EH (cell line): ENCODE measurements at regions not wholly inside any gene's neighbourhood (a gene's known extent, or its start where the extent isn't known, plus 50 kb on each side); places are given as distances from the start of the nearest gene placed in this dataset.

Source experiments
- DNase-seq: peaks from one replicate; pipeline ENCODE4 v3.0.0-alpha.2; 2015; ENCODE audit warnings: low read depth

- DNase-seq: no peak
Measured at GRCh38 chr14:105783707-105784106, 257.3 kb downstream of the TMEM121 start.

- DNase-seq: no peak
Measured at GRCh38 chr14:105793836-105794235, 267.5 kb downstream of the TMEM121 start.

- DNase-seq: no peak
Measured at GRCh38 chr14:105797546-105797945, 271.2 kb downstream of the TMEM121 start.

- DNase-seq: no peak
Measured at GRCh38 chr14:105805701-105806100, 279.3 kb downstream of the TMEM121 start.

- no peak for DNase-seq
Measured at GRCh38 chr14:105806568-105806967, 280.2 kb downstream of the TMEM121 start.

- no peak for DNase-seq
Measured at GRCh38 chr14:105817971-105818711, 291.8 kb downstream of the TMEM121 start.

GRCh38 chr14:105818712-105819005 is 292.3 kb downstream of the TMEM121 start:
- DNase-seq: no peak

GRCh38 chr14:105830171-105830570 is 303.8 kb downstream of the TMEM121 start:
- no peak for DNase-seq

GRCh38 chr14:105836160-105836559 is 309.8 kb downstream of the TMEM121 start:
- no peak for DNase-seq

GRCh38 chr14:105836730-105837129 is 310.3 kb downstream of the TMEM121 start:
- DNase-seq: no peak

GRCh38 chr14:105837349-105838063 is 311.1 kb downstream of the TMEM121 start:
- no peak for DNase-seq

- DNase-seq: no peak
Measured at GRCh38 chr14:105838107-105838506, 311.7 kb downstream of the TMEM121 start.

GRCh38 chr14:105838591-105839424 is 312.4 kb downstream of the TMEM121 start:
- DNase-seq: no peak

GRCh38 chr14:105839425-105840265 is 313.3 kb downstream of the TMEM121 start:
- DNase-seq: no peak

- no peak for DNase-seq
Measured at GRCh38 chr14:105840266-105841021, 314.1 kb downstream of the TMEM121 start.

GRCh38 chr14:105841022-105842009 is 314.9 kb downstream of the TMEM121 start:
- DNase-seq: no peak

- DNase-seq: no peak
Measured at GRCh38 chr14:105842105-105842504, 315.7 kb downstream of the TMEM121 start.

GRCh38 chr14:105843444-105844046 is 317.2 kb downstream of the TMEM121 start:
- DNase-seq: no peak

- no peak for DNase-seq
Measured at GRCh38 chr14:105844047-105844630, 317.8 kb downstream of the TMEM121 start.
